HCT116 (cell line): ENCODE measurements at regions not wholly inside any gene's neighbourhood (a gene's known extent, or its start where the extent isn't known, plus 50 kb on each side); places are given as distances from the start of the nearest gene placed in this dataset.

Experiments used
- ATAC-seq: fragments of 200-7000 bp; cut with Tn5 transposase; 2 replicates; pipeline ENCODE4 v1.9.1; 2020; ENCODE audit warnings: mild to moderate bottlenecking, moderate library complexity
- BruUV-seq: library from RNA; stranded (reverse); fragments of 400-500 nt; replicated peaks from 2 replicates; lab custom pipeline; 2021; lab: Mats Ljungman, UMichigan
- CTCF ChIA-PET: fragments of 300-600 bp; sonication (Branson Sonifier 250); formaldehyde crosslinking; loops from one replicate; lab custom pipeline; 2021; ENCODE audit warnings: antibody characterized with exemption; lab: Charles Lee
- POLR2A ChIA-PET: fragments of 300-600, 350-600 bp; sonication (Branson Sonifier 250); formaldehyde crosslinking; loops from one replicate; lab custom pipeline; 2021; ENCODE audit warnings: antibody characterized with exemption; lab: Charles Lee
- RAD21 ChIA-PET, 2 experiments: fragments of 300-600 bp; sonication (Branson Sonifier 250); formaldehyde crosslinking; loops; one replicate each; lab custom pipeline; 2023; ENCODE audit warnings: low total read pairs in 2 of 2; ENCODE audit not compliant: uncharacterized antibody in 2 of 2, unreplicated experiment in 2 of 2, low non-redundant PET in 1 of 2; lab: Charles Lee
- DNase-seq: peaks from one replicate; pipeline ENCODE4 v3.0.0-alpha.2; 2010; ENCODE audit warnings: low read depth, low spot score
- H2AFZ ChIP-seq: fragments of 200-600 bp; shearing (Covaris generic), sonication (generic); 2 replicates; pipeline ENCODE4 v1.6.1; 2017; ENCODE audit warnings: low read depth, mixed run types, mixed read lengths, antibody characterized with exemption, low read length; ENCODE audit not compliant: poor library complexity, severe bottlenecking
- H3K27ac ChIP-seq: 2 replicates; pipeline ENCODE4 v1.5.1; 2012; ENCODE audit warnings: low read depth, low read length
- H3K27me3 ChIP-seq: fragments of 200-600 bp; sonication (generic); 2 replicates; pipeline ENCODE4 v1.6.1; 2016; ENCODE audit warnings: mixed run types, low read length, mixed read lengths; ENCODE audit not compliant: insufficient read depth
- H3K36me3 ChIP-seq, 2 experiments: fragments of 200-500 bp in 1 of 2; fragments of 200-600 bp in 1 of 2; sonication (Bioruptor generic) in 1 of 2; sonication (generic) in 1 of 2; 2 replicates each; pipeline versions ENCODE4 v1.5.1 to v1.6.1; 2014 to 2016; ENCODE audit warnings: low read length in 2 of 2, inconsistent platforms in 1 of 2, mixed read lengths in 1 of 2, mixed run types in 1 of 2; ENCODE audit not compliant: insufficient read depth in 2 of 2, control insufficient read depth in 1 of 2
- H3K4me1 ChIP-seq, 2 experiments: fragments of 200-600 bp in 1 of 2; sonication (generic) in 1 of 2; 2 replicates each; pipeline versions ENCODE4 v1.5.1 to v1.6.1; 2012 to 2017; ENCODE audit warnings: low read length in 2 of 2, inconsistent platforms in 1 of 2, mild to moderate bottlenecking in 1 of 2, mixed read lengths in 1 of 2, mixed run types in 1 of 2, moderate library complexity in 1 of 2; ENCODE audit not compliant: insufficient read depth in 2 of 2, control insufficient read depth in 1 of 2
- H3K4me2 ChIP-seq: fragments of 200-600 bp; sonication (generic); 2 replicates; pipeline ENCODE4 v1.6.1; 2017; ENCODE audit warnings: mixed run types, low read length, mixed read lengths
- H3K4me3 ChIP-seq, 2 experiments: fragments of 200-600 bp in 1 of 2; sonication (generic) in 1 of 2; replicated peaks in 1 of 2; 2 replicates each; pipeline ENCODE4 v1.5.1; 2011 to 2016; ENCODE audit warnings: low read length in 2 of 2, control low read depth in 1 of 2, low read depth in 1 of 2, mild to moderate bottlenecking in 1 of 2, mixed read lengths in 1 of 2, mixed run types in 1 of 2
- H3K79me2 ChIP-seq: fragments of 200-600 bp; sonication (generic); 2 replicates; pipeline ENCODE4 v1.6.1; 2017; ENCODE audit warnings: mild to moderate bottlenecking, mixed run types, low read length, moderate library complexity, mixed read lengths; ENCODE audit not compliant: insufficient read depth
- H3K9ac ChIP-seq: fragments of 200-600 bp; sonication (generic); 2 replicates; pipeline ENCODE4 v1.6.1; 2016; ENCODE audit warnings: low read length, mixed read lengths
- H3K9me2 ChIP-seq: fragments of 200-600 bp; sonication (generic), shearing (Covaris generic); 2 replicates; pipeline ENCODE4 v1.6.1; 2017; ENCODE audit warnings: mixed run types, mild to moderate bottlenecking, moderate library complexity; ENCODE audit not compliant: insufficient read depth
- H3K9me3 ChIP-seq, 2 experiments: fragments of 200-500 bp in 1 of 2; fragments of 200-600 bp in 1 of 2; sonication (Bioruptor generic) in 1 of 2; sonication (generic) in 1 of 2; 2 replicates each; pipeline ENCODE4 v1.6.1; 2014 to 2017; ENCODE audit warnings: low read length in 2 of 2, mixed read lengths in 2 of 2, inconsistent platforms in 1 of 2, low read depth in 1 of 2, mild to moderate bottlenecking in 1 of 2, mixed run types in 1 of 2, moderate library complexity in 1 of 2; ENCODE audit not compliant: control insufficient read depth in 1 of 2, insufficient read depth in 1 of 2
- H4K20me1 ChIP-seq: fragments of 200-600 bp; sonication (generic), shearing (Covaris generic); 2 replicates; pipeline ENCODE4 v1.6.1; 2017; ENCODE audit warnings: mixed run types, mild to moderate bottlenecking, moderate library complexity; ENCODE audit not compliant: insufficient read depth
- CBX3 ChIP-seq: IDR thresholded peaks from 2 replicates; pipeline ENCODE4 v1.6.1; 2012; ENCODE audit warnings: low read depth
- ELF1 ChIP-seq: IDR thresholded peaks from 2 replicates; pipeline ENCODE4 v1.6.1; 2012; ENCODE audit warnings: low read depth, borderline replicate concordance
- EZH2 ChIP-seq: fragments of 200-600 bp; sonication (generic); IDR thresholded peaks from 2 replicates; pipeline ENCODE4 v1.6.1; 2017; ENCODE audit warnings: antibody characterized with exemption, mixed run types
- FOSL1 ChIP-seq: IDR thresholded peaks from 2 replicates; pipeline ENCODE4 v1.6.1; 2012; ENCODE audit warnings: low read depth
- JUND ChIP-seq: IDR thresholded peaks from 2 replicates; pipeline ENCODE4 v1.6.1; 2012
- POLR2A ChIP-seq: IDR thresholded peaks from 2 replicates; pipeline ENCODE4 v1.7.0; 2011; ENCODE audit warnings: borderline replicate concordance; ENCODE audit not compliant: insufficient read depth, insufficient read length; ENCODE audit errors: extremely low read depth
- SIN3A ChIP-seq: IDR thresholded peaks from 2 replicates; pipeline ENCODE4 v1.6.1; 2012; ENCODE audit warnings: low read depth
- SP1 ChIP-seq: IDR thresholded peaks from 2 replicates; pipeline ENCODE4 v1.6.1; 2012; ENCODE audit warnings: low read depth
- TCF7L2 ChIP-seq: IDR thresholded peaks from 2 replicates; pipeline ENCODE4 v1.7.0; 2011; ENCODE audit warnings: borderline replicate concordance, inconsistent platforms; ENCODE audit not compliant: insufficient read depth, insufficient read length; ENCODE audit errors: extremely low read depth
- YY1 ChIP-seq: IDR thresholded peaks from 2 replicates; pipeline ENCODE4 v1.6.1; 2011; ENCODE audit warnings: low read length, low read depth, moderate library complexity, mild to moderate bottlenecking; ENCODE audit not compliant: insufficient replicate concordance; ENCODE audit errors: extremely low read depth
- ZFX ChIP-seq: fragments of 450-650 bp; IDR thresholded peaks from 2 replicates; pipeline ENCODE4 v1.6.1; 2017
- ZNF274 ChIP-seq: fragments of 200-500 bp; sonication (Bioruptor generic); IDR thresholded peaks from 2 replicates; pipeline ENCODE4 v1.6.1; 2014; ENCODE audit warnings: mild to moderate bottlenecking, low read depth, low read length, inconsistent platforms
- intact Hi-C: fragments of 100-400 bp; cut with micrococcal nuclease; formaldehyde crosslinking; loops from 2 replicates; pipeline ENCODE4 v1.10.0; 2022
- TF ChIP-seq, protein P1 (sequence below): IDR thresholded peaks from 2 replicates; pipeline ENCODE4 v1.6.1; 2012
- TF ChIP-seq, protein P2 (sequence below), 3 experiments: fragments of 200-600 bp in 1 of 3; sonication (generic) in 1 of 3; IDR thresholded peaks in 2 of 3; conservative IDR thresholded peaks in 1 of 3; 2 replicates each; pipeline ENCODE4 v1.5.1; 2012 to 2017; ENCODE audit warnings: low read depth in 2 of 3, low read length in 2 of 3, antibody characterized with exemption in 1 of 3, borderline replicate concordance in 1 of 3, control low read depth in 1 of 3, mild to moderate bottlenecking in 1 of 3, mixed read lengths in 1 of 3, mixed run types in 1 of 3, moderate library complexity in 1 of 3; ENCODE audit not compliant: insufficient read depth in 1 of 3
- TF ChIP-seq, protein P3 (sequence below): IDR thresholded peaks from 2 replicates; pipeline ENCODE4 v1.6.1; 2012
- TF ChIP-seq, protein P4 (sequence below): IDR thresholded peaks from 2 replicates; pipeline ENCODE4 v1.6.1; 2011; ENCODE audit warnings: mild to moderate bottlenecking, low read length, moderate library complexity; ENCODE audit not compliant: insufficient replicate concordance; ENCODE audit errors: extremely low read depth
- TF ChIP-seq, protein P5 (sequence below): IDR thresholded peaks from 2 replicates; pipeline ENCODE4 v1.6.1; 2012; ENCODE audit warnings: low read depth

DNA sequence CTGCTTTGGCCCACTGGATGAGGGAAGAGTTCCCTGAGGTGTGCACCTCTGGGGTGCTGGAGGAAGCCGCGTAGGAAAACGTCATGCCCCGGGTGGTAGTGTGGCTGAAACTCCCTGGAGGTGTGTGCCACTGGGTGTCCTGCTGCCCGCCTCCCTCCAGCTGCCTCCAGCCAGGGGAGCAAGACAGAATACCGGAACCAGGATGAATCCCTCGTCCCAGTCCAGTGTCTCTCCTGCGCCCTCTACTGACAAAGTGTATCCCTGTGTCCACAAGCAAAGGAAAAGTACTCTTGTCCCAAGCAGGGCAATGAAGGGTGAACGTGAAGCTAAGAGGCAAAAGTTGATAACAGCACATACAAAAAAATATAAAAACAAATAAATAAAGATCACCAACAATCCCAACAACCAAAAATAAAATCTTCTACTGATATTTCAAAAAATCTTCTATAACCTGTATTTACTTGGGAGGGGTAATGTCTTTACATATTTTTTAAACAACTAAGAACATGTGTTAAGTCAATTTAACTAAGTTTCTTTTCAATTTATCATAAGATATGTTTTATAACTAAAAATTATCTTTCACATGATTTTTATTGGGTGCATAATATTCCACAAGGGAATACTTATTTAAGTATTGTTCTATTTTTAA is 437.6 kb downstream of the MAFB start (continued):
- TF ChIP-seq, protein P1, sequence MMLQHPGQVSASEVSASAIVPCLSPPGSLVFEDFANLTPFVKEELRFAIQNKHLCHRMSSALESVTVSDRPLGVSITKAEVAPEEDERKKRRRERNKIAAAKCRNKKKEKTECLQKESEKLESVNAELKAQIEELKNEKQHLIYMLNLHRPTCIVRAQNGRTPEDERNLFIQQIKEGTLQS: no peak
- TF ChIP-seq SP1 (no peak), JUND (no peak)

DNA sequence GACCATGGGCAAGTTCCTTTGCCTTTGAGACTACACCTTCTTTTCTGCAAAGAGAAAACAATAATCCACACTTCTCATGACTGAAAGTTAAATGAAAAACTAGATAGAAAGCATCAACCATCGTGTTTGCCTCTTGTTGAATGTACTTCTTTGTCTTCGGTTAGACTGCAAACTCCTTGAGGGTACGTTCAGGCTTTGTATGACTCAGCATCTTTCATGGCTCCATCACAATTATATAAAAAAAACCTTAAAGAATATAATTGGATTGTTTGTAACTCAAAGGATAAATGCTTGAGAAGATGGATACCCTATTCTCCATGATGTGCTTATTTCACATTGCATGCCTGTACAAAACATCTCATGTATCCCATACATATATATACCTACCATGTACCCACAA is 439.2 kb downstream of the MAFB start:
- TF ChIP-seq, protein P2, sequence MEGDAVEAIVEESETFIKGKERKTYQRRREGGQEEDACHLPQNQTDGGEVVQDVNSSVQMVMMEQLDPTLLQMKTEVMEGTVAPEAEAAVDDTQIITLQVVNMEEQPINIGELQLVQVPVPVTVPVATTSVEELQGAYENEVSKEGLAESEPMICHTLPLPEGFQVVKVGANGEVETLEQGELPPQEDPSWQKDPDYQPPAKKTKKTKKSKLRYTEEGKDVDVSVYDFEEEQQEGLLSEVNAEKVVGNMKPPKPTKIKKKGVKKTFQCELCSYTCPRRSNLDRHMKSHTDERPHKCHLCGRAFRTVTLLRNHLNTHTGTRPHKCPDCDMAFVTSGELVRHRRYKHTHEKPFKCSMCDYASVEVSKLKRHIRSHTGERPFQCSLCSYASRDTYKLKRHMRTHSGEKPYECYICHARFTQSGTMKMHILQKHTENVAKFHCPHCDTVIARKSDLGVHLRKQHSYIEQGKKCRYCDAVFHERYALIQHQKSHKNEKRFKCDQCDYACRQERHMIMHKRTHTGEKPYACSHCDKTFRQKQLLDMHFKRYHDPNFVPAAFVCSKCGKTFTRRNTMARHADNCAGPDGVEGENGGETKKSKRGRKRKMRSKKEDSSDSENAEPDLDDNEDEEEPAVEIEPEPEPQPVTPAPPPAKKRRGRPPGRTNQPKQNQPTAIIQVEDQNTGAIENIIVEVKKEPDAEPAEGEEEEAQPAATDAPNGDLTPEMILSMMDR (IDR thresholded peaks at IDR 0.05 in 2 of 3, conservative IDR thresholded peaks at IDR 0.05 in 1 of 3; ENCODE audit: borderline replicate concordance in 1 of 3, insufficient read depth in 1 of 3, low read depth in 2 of 3, low read length in 2 of 3): no peak
- TF ChIP-seq POLR2A: no peak
- TF ChIP-seq, protein P3, sequence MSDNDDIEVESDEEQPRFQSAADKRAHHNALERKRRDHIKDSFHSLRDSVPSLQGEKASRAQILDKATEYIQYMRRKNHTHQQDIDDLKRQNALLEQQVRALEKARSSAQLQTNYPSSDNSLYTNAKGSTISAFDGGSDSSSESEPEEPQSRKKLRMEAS: no peak
- TF ChIP-seq, protein P4, sequence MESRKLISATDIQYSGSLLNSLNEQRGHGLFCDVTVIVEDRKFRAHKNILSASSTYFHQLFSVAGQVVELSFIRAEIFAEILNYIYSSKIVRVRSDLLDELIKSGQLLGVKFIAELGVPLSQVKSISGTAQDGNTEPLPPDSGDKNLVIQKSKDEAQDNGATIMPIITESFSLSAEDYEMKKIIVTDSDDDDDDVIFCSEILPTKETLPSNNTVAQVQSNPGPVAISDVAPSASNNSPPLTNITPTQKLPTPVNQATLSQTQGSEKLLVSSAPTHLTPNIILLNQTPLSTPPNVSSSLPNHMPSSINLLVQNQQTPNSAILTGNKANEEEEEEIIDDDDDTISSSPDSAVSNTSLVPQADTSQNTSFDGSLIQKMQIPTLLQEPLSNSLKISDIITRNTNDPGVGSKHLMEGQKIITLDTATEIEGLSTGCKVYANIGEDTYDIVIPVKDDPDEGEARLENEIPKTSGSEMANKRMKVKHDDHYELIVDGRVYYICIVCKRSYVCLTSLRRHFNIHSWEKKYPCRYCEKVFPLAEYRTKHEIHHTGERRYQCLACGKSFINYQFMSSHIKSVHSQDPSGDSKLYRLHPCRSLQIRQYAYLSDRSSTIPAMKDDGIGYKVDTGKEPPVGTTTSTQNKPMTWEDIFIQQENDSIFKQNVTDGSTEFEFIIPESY: no peak
- no peak for TF ChIP-seq YY1
- TF ChIP-seq ELF1: no peak
- no peak for TF ChIP-seq FOSL1
- no peak for TF ChIP-seq TCF7L2
- TF ChIP-seq ZFX: no peak
- no peak for TF ChIP-seq CBX3
- no peak for TF ChIP-seq ZNF274
- TF ChIP-seq, protein P5, sequence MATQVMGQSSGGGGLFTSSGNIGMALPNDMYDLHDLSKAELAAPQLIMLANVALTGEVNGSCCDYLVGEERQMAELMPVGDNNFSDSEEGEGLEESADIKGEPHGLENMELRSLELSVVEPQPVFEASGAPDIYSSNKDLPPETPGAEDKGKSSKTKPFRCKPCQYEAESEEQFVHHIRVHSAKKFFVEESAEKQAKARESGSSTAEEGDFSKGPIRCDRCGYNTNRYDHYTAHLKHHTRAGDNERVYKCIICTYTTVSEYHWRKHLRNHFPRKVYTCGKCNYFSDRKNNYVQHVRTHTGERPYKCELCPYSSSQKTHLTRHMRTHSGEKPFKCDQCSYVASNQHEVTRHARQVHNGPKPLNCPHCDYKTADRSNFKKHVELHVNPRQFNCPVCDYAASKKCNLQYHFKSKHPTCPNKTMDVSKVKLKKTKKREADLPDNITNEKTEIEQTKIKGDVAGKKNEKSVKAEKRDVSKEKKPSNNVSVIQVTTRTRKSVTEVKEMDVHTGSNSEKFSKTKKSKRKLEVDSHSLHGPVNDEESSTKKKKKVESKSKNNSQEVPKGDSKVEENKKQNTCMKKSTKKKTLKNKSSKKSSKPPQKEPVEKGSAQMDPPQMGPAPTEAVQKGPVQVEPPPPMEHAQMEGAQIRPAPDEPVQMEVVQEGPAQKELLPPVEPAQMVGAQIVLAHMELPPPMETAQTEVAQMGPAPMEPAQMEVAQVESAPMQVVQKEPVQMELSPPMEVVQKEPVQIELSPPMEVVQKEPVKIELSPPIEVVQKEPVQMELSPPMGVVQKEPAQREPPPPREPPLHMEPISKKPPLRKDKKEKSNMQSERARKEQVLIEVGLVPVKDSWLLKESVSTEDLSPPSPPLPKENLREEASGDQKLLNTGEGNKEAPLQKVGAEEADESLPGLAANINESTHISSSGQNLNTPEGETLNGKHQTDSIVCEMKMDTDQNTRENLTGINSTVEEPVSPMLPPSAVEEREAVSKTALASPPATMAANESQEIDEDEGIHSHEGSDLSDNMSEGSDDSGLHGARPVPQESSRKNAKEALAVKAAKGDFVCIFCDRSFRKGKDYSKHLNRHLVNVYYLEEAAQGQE: no peak
- TF ChIP-seq EZH2: no peak
- TF ChIP-seq, protein P1: no peak
- TF ChIP-seq SIN3A: no peak
- no peak overlapping the region for H3K4me2 ChIP-seq
- no peaks in the 10 kb centered on the region for H3K79me2 ChIP-seq
- H3K9me2 ChIP-seq: no peaks in the 10 kb centered on the region
- ChIA-PET POLR2A (no interaction called here), CTCF (no interaction called here), RAD21 (no interaction called here)
- no peaks in the 10 kb centered on the region for H3K36me3 ChIP-seq
- intact Hi-C loops: no loop called here
- H3K4me1 ChIP-seq: no peaks in the 10 kb centered on the region
- BruUV-seq: no TSS peak
- H3K27me3 ChIP-seq: no peaks in the 10 kb centered on the region
- H3K9ac ChIP-seq: no peak overlapping the region
- H3K9me3 ChIP-seq: no peaks in the 10 kb centered on the region
- ATAC-seq: no peak
- no peak overlapping the region for H3K4me3 ChIP-seq
- H2AFZ ChIP-seq: no peak overlapping the region
- no peak overlapping the region for H3K27ac ChIP-seq
- no peaks in the 10 kb centered on the region; the same call in 1 of the 2 replicates for H4K20me1 ChIP-seq
- no peak for DNase-seq
